AG09309 (cell line): ENCODE measurements at regions not wholly inside any gene's neighbourhood (a gene's known extent, or its start where the extent isn't known, plus 50 kb on each side); places are given as distances from the start of the nearest gene placed in this dataset.
A peak's percentile ranks its signal among the peaks of the same experiment; 100 is the strongest.

Experiments
- DNase-seq: peaks from one replicate; pipeline ENCODE4 v3.0.0-alpha.2; 2010; ENCODE audit warnings: low read depth
- H3K4me3 ChIP-seq: 2 replicates; pipeline ENCODE4 v1.5.1; 2011; ENCODE audit warnings: mild to moderate bottlenecking, low read depth, low read length, moderate library complexity; ENCODE audit not compliant: control insufficient read depth
- TF ChIP-seq, protein P1 (sequence below): IDR thresholded peaks from 2 replicates; pipeline ENCODE4 v1.5.1; 2011; ENCODE audit warnings: mild to moderate bottlenecking, low read depth, low read length, inconsistent platforms; ENCODE audit not compliant: insufficient read depth, control insufficient read depth; ENCODE audit errors: missing control alignments

DNA sequence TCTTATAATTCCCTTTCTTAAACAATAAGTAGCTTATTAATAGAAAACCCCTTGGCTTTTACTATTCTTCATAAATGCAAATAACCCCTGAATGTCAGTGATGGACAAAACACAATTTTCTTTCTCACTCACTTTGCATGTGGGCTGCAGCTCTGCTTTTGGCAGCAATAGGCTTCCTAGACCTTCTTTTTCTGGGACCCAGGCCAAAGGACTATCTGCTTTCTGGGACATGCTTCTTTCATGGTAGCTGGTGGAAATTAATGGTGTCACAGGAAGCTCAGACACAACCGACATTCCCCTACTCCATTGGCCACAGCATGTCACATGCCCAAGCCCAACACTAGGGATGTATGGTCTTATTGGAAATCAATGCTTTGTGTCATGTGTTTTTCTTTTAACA, 134.3 kb upstream of the MDFIC start:
- H3K4me3 ChIP-seq, result no peak overlapping the region
- TF ChIP-seq, protein P1, sequence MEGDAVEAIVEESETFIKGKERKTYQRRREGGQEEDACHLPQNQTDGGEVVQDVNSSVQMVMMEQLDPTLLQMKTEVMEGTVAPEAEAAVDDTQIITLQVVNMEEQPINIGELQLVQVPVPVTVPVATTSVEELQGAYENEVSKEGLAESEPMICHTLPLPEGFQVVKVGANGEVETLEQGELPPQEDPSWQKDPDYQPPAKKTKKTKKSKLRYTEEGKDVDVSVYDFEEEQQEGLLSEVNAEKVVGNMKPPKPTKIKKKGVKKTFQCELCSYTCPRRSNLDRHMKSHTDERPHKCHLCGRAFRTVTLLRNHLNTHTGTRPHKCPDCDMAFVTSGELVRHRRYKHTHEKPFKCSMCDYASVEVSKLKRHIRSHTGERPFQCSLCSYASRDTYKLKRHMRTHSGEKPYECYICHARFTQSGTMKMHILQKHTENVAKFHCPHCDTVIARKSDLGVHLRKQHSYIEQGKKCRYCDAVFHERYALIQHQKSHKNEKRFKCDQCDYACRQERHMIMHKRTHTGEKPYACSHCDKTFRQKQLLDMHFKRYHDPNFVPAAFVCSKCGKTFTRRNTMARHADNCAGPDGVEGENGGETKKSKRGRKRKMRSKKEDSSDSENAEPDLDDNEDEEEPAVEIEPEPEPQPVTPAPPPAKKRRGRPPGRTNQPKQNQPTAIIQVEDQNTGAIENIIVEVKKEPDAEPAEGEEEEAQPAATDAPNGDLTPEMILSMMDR, result no peak
- no peak for DNase-seq

DNA sequence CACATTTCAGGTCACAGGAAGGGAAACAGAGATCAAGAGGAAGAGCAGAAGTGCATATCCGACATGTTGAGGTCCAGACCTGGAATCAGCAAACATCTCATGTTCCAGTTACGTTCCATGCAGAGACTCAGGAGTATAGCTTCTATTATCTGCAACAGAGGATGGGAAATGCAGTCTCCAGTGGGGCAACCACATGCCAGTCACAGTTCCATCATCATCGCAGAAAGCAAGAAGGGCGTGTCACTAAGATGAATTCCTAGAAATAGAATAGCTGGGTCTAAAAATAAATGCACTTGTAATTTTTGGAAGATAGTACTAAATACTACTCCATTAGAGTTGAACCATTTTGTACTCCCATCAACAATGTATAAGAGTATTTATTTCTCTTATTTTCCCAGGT, 133.2 kb upstream of the MDFIC start:
- no peak for DNase-seq
- TF ChIP-seq, protein P1, result no peak

DNA sequence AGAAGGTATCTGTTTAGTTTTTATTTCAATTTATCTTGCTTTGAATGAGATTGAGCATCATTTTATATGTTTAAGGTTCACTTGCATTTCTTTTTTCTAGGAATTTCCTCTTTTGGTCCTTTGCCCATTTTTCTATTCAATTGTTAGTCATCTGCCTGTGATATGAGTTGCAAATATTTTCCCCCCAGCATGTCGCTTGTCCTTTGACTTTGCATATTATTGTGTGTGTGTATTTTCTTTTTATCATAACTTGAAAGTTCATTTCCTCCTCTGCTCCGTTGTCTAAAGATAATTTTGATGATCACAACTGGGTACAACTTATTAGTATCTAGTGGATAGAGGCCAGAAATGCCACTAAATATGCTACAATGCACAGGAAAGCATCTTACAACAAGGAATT, 132.7 kb upstream of the MDFIC start:
- no peak overlapping the region for H3K4me3 ChIP-seq
- TF ChIP-seq, protein P1, result no peak
- DNase-seq, result no peak

More for the DNA sequence above, 133.2 kb upstream of the MDFIC start:
- no peak overlapping the region for H3K4me3 ChIP-seq

DNA sequence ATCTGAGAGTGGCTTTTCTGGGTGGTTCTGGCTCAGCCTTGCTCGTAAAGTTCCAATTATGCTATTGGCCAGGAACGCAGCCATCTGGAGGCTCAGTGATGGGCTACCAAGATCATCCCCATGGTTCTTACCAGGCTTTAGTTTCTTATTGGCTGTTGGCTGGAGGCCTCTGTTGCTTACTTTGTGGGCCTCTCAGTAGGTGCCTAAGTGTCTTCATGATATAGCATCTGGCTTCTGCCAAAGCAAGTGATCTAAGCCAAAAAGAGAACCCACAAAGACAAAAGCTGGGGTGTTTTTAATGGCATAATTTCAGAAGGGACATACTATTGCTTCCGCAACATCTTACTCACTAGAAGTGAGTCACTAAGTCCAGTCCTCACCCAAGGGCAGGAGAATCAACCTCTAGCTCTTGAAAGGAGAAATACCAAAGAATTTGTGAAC, 132.0 kb upstream of the MDFIC start:
- H3K4me3 ChIP-seq, result no peak overlapping the region
- DNase-seq, result peak; percentile 83
- TF ChIP-seq, protein P1, result no peak

DNA sequence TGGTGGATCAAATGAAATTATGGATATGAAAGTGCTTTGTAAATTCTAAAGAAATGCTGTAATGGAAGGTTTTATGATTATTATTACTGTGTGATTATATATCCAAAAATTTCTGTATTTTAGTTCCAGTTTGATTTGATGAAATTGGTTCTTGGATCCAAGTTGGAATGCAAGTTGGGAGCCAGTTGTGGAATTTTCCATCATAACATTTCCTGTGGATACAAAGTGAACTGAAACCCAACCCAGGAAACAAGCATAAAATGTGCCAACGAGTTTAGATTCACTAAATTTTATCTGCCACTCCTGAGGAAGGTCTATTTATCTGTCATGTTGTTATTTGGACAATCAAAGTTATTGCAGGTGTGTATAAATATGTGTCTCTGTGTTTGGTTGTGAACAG, 131.4 kb upstream of the MDFIC start:
- no peak overlapping the region for H3K4me3 ChIP-seq
- DNase-seq, result no peak
- TF ChIP-seq, protein P1, result no peak

DNA sequence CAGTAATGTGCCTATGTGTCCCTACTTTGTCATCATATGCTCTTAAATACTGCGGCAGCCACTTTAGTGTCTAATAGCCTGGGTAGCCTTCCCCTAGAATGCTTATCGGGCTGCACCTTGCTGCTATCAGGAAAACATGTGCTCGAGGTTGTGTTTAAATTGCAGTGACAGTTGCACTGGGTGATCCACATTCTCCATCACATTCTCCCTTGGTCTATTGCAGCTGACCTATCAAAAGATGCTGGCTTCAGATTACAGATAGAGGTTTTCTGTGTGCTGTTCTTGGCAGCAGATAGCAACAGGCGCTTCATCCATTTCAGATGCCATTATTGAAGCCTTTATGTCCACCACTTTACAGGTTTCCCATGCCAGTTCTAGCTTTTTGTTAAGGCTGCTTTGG, 130.1 kb upstream of the MDFIC start:
- DNase-seq, result no peak
- TF ChIP-seq, protein P1, result no peak

More for the DNA sequence above, 130.1 kb upstream of the MDFIC start:
- no peak overlapping the region for H3K4me3 ChIP-seq
